ENCODE measurements at regions not wholly inside any gene's neighbourhood (a gene's known extent, or its start where the extent isn't known, plus 50 kb on each side); places are given as distances from the start of the nearest gene placed in this dataset.

- DNase-seq = no peak
- Histone ChIP-seq H3K27ac (no peak overlapping the region), H3K9me3 (peaks cover 0 to 7% (median 0%) of the 10 kb centered on the region in 8 donors), H3K4me1 (no peaks in the 10 kb centered on the region), H3K27me3 (replicated peaks in 1 of 7) (peaks cover 0 to under 1% (median 0%) of the 10 kb centered on the region in 7 donors), H3K36me3 (no peaks in the 10 kb centered on the region), H3K4me3 (no peak overlapping the region)
- TF ChIP-seq POLR2AphosphoS5 (IDR thresholded peaks at IDR 0.05) = no peak
- no peak for TF ChIP-seq CTCF (IDR thresholded peaks at IDR 0.05 in 8 of 11, conservative IDR thresholded peaks at IDR 0.05 in 3 of 11)
- TF ChIP-seq POLR2A (IDR thresholded peaks at IDR 0.05) = no peak
- 94 to 100% (median 97%) methylated on average over 1 of the region's 1 CpG for WGBS, 5 donors
- intact Hi-C loops (cut with DNase I; ENCODE audit: low total_unique reads) = no loop called here
These were observed 403.0 kb upstream of the USP24 start for GRCh38 chr1:55618199-55618598.

GRCh38 chr1:55617288-55617982 lies 402.3 kb upstream of the USP24 start:
- Histone ChIP-seq H3K9me3 (no peaks in the 10 kb centered on the region), H3K27ac (no peak overlapping the region), H3K4me3 (no peak overlapping the region), H3K4me1 (no peaks in the 10 kb centered on the region), H3K27me3 (replicated peaks in 1 of 7) (peaks cover 0 to 8% (median 0%) of the 10 kb centered on the region in 7 donors), H3K36me3 (no peaks in the 10 kb centered on the region)
- no peak for DNase-seq
- TF ChIP-seq POLR2AphosphoS5 (IDR thresholded peaks at IDR 0.05) (no peak), POLR2A (IDR thresholded peaks at IDR 0.05) (no peak), CTCF (IDR thresholded peaks at IDR 0.05 in 8 of 11, conservative IDR thresholded peaks at IDR 0.05 in 3 of 11) (no peak)
- 81 to 90% (median 85%) methylated on average over 2 of the region's 2 CpGs for WGBS, 5 donors
- intact Hi-C loops (cut with DNase I; ENCODE audit: low total_unique reads) = no loop called here

- no peaks in the 10 kb centered on the region for H3K36me3 ChIP-seq
- no peaks in the 10 kb centered on the region for H3K4me1 ChIP-seq
- 69 to 86% (median 77%) methylated on average over 2 of the region's 2 CpGs for WGBS, 5 donors
- DNase-seq = no peak
- H3K27ac ChIP-seq = no peak overlapping the region
- intact Hi-C loops (cut with DNase I; ENCODE audit: low total_unique reads) = no loop called here
- TF ChIP-seq POLR2AphosphoS5 (IDR thresholded peaks at IDR 0.05) (no peak), CTCF (IDR thresholded peaks at IDR 0.05 in 8 of 11, conservative IDR thresholded peaks at IDR 0.05 in 3 of 11) (no peak), POLR2A (IDR thresholded peaks at IDR 0.05) (no peak)
- H3K4me3 ChIP-seq = no peak overlapping the region
- H3K27me3 ChIP-seq (replicated peaks in 1 of 7) = peaks cover 0 to 9% (median 0%) of the 10 kb centered on the region in 7 donors
- peaks cover 0 to 9% (median 5%) of the 10 kb centered on the region in 8 donors for H3K9me3 ChIP-seq
These were observed 397.8 kb upstream of the USP24 start for GRCh38 chr1:55612988-55613387.

- no peak overlapping the region for H3K27ac ChIP-seq
- no peak overlapping the region for H3K4me3 ChIP-seq
- DNase-seq = no peak
- H3K4me1 ChIP-seq = no peaks in the 10 kb centered on the region
- H3K9me3 ChIP-seq = peaks cover 0 to 19% (median 11%) of the 10 kb centered on the region in 8 donors
- no peaks in the 10 kb centered on the region for H3K36me3 ChIP-seq
- TF ChIP-seq CTCF (IDR thresholded peaks at IDR 0.05 in 8 of 11, conservative IDR thresholded peaks at IDR 0.05 in 3 of 11) = no peak
- H3K27me3 ChIP-seq (replicated peaks in 1 of 7) = peaks cover 0 to 9% (median 0%) of the 10 kb centered on the region in 7 donors
- intact Hi-C loops (cut with DNase I; ENCODE audit: low total_unique reads) = no loop called here
- WGBS, 5 donors = 74 to 93% (median 86%) methylated on average over 2 of the region's 2 CpGs
These were observed 396.0 kb upstream of the USP24 start for GRCh38 chr1:55611123-55611522.
